DND-41 (cell line): ENCODE measurements at regions not wholly inside any gene's neighbourhood (a gene's known extent, or its start where the extent isn't known, plus 50 kb on each side); places are given as distances from the start of the nearest gene placed in this dataset.

Experiments
- EZH2 ChIP-seq: IDR thresholded peaks from 3 replicates; pipeline ENCODE4 v1.6.1; 2012; ENCODE audit warnings: borderline replicate concordance, low read depth, mild to moderate bottlenecking, moderate library complexity, low read length, inconsistent platforms; ENCODE audit not compliant: severe bottlenecking
- TF ChIP-seq, protein P1 (sequence below): IDR thresholded peaks from 2 replicates; pipeline ENCODE4 v1.5.1; 2012; ENCODE audit warnings: borderline replicate concordance, low read length, moderate library complexity, mild to moderate bottlenecking; ENCODE audit not compliant: poor library complexity, severe bottlenecking; ENCODE audit errors: extremely low read depth

DNA sequence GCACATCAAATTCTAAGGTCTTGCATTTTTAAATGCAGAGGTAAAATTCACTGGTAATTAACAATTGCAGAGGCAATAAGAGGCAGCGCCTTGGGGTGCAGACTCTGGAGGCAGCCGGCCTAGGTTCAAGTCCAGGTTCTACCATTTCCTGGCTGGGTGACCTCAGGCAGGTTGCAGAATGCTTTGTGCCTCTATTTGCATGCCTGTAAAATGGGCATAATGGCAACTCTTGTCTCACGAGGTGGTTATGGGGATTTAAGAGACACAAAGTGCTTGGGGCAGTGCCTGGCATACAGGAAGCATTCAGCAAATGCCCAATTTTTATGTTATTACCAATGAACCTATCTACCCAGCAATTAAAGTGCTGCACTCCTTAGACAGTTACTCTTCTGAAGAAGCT is 180.0 kb upstream of the LHX5 start:
- TF ChIP-seq, protein P1, sequence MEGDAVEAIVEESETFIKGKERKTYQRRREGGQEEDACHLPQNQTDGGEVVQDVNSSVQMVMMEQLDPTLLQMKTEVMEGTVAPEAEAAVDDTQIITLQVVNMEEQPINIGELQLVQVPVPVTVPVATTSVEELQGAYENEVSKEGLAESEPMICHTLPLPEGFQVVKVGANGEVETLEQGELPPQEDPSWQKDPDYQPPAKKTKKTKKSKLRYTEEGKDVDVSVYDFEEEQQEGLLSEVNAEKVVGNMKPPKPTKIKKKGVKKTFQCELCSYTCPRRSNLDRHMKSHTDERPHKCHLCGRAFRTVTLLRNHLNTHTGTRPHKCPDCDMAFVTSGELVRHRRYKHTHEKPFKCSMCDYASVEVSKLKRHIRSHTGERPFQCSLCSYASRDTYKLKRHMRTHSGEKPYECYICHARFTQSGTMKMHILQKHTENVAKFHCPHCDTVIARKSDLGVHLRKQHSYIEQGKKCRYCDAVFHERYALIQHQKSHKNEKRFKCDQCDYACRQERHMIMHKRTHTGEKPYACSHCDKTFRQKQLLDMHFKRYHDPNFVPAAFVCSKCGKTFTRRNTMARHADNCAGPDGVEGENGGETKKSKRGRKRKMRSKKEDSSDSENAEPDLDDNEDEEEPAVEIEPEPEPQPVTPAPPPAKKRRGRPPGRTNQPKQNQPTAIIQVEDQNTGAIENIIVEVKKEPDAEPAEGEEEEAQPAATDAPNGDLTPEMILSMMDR = no peak
- no peak for TF ChIP-seq EZH2
